Medulla oblongata (tissue), 1 donor: ENCODE measurements at regions not wholly inside any gene's neighbourhood (a gene's known extent, or its start where the extent isn't known, plus 50 kb on each side); places are given as distances from the start of the nearest gene placed in this dataset.
"Not testable (repeated sequence)": the region's sequence is repeated elsewhere in the genome, so short reads cannot be mapped to it uniquely, and the experiment has no call there.

ENCODE experiments used
- DNase-seq: peaks from one replicate; pipeline ENCODE4 v3.0.0-alpha.2; 2015; ENCODE audit errors: extremely low spot score

DNA sequence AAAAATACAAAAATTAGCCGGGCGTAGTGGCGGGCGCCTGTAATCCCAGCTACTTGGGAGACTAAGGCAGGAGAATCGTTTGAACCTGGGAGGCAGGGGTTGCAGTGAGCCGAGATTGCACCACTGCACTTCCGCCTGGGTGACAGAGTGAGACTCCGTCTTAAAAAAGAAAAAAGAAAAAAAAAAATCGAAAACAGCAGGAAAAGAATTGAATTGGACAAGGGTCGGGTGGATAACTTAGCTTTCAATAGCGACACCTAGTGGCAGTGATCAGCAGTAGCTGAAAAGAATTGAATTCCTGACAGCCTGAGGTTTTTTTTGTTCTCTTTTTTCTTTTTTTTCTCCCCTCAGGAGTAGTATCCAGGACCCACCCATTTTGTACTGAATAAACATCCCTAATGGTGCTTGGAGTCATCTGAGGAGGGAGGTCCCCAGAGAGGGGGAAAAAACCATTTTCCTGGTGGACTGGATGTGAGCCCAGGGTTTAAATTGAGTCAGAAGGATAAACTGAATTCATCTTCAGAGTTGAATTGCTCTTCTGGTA lies 55.1 kb downstream of the CYCS start:
- peak; percentile 86 for DNase-seq

GRCh38 chr7:25068502-25069213 lies 56.4 kb downstream of the CYCS start:
- no peak for DNase-seq

DNA sequence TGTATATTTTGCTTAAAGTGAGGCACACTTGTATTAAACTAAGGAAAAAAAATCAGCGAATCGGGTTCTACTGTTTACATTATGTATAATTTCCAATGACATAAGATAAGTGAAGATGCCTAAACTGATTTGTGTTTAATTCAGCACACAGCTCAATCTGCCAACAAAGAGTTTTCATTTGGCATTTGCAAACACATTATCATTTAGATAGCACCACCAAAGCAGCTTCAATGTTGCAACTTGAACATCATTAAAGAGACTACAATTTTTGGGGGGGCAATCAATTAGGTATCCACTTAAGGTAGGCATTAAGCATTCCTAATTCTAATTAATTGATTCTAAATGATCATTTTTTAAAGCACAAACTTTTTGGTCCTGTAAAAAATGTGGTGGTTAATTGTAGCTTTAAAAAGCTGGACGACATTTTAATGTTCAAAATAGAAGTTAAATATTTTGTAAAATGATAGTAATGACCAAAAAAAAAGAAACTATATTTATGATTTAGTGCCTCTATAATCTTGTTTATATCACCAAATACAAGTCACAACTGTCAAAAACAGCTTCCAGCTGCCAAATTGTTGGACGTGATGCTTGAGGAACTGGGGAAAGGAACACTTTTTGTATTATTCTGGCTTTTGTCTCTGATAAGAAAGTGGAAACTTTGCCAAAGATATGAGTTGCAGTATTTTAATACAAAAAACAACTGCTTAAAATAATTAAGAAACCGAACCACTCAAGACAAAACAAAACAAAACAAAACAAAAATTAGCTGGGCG lies 57.1 kb downstream of the CYCS start:
- no peak for DNase-seq

DNA sequence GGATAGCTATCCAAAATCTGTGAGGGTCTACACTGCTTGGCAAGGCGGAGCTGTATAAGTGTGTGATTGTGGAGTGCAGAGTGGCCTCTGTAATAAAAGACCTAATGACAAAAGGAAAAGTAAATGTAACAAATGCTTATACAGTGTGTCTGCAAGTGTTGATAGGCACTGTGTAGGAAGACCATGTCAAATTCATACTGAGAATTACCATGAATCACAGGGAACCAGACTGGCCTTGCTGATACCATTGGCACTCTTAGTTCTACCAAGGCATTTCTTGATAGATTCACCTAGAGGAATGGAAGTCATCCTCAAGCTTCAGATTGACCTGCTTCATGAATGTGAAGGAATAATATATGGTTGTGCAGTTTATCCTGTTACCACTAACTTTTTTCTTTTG lies 58.8 kb downstream of the CYCS start:
- DNase-seq: no peak

- DNase-seq: no peak
Measured at GRCh38 chr7:25062380-25062779, 62.7 kb downstream of the CYCS start.

- no peak for DNase-seq
Measured at GRCh38 chr7:25060487-25061055, 64.5 kb downstream of the CYCS start.

DNA sequence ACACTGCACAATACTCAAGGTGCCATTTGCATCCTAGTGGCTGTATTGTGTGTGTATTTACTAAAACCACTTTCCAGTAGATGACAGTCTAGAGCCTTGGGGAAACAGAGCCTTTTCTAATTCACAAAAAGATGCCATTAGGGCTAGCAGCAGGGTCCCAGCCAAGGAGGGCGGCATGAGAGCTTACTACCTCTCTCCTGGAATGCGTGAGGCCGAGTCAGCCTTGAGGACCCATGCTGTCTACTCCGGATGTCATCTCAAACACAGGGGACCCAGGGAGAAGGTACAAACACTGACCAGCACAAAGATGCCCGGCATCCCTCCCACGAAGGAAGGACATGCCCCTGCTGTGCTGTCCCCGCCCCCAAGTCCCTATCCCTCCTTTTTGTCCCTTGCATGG lies 65.5 kb downstream of the CYCS start:
- DNase-seq: no peak

GRCh38 chr7:25056368-25056767 lies 68.7 kb downstream of the CYCS start:
- DNase-seq: no peak

DNA sequence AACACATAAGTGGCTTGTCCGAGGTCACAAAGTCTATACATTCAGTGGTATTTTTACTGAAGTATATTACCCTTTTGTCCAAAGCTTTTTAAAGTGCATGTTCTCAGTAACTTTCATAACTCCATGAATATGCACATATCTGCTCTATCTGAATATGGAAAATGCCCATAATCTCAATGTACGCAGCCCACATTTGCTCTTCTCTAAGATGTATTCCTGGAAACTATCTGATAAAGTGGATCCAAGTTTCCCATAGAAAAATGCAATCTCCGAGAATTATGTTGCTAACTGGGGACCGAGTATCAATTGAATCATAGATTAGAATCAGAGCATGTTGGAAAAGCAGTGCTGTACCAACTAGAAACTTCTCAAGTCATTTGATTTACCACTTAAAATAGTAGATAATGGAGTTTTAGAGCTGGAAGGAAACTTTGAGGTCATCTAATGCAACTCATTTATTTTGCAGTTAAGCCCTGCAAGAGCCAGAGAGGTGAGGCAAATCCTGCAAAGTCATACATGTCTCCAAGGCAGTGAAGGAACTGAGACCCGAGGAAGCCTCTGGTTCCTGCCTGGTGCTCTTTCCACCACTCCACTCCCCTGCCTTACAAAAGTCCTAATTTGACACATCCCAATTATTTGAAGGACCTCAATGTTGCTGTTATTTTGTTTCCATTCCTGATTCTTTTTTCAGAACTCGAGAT lies 69.4 kb downstream of the CYCS start:
- no peak for DNase-seq

DNA sequence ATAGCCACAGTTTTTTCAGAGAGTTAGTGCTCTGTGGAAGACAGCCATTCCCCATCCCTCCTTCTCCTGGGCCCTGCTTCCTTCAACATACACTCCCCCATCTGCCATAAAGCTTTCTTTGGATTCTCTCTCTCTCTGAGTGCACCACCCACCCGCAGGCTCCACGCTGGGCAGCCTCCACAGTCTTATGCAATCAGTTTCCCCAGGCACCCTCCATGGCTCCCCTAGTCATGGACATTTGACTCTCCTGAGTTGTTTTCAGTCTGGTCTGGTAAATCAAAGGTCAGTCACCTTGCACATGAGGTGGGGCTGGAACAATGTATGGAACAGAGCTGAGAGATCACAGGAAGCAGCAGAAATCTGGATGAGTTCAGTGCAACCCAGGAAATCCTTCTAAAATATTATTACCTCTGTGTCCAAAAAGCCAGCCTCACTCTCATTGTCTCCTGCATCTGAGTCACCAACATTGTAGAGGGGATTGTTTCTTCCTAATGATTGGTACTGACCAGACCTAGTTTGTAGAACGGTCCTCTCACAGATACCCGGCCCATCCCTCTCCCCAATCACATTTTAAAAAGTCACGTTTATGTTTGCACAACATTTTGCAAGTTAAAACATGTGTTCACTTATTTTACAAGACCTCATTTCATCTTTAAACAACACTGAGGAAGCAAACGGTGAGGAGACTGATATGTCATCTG lies 70.1 kb downstream of the CYCS start:
- DNase-seq: no peak

DNA sequence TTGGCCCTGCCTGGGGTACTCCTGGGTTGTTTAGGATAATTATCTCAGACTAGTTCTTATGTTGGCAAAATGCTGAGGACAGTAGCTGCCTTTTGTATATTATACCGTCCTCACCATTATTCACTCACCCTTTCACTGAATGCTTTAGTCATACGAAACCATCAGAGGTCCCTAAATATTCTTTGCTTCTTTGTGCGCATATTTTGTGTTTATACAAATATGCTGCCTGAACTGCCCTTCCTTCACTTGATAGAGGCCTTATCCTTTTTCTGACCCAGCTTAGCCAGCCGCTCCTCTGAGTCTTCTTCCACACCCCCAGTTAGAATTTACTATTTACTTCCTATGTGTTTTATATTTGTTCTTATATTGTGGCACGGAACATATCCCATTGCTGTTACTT lies 70.2 kb upstream of the OSBPL3 start:
- no peak for DNase-seq

DNA sequence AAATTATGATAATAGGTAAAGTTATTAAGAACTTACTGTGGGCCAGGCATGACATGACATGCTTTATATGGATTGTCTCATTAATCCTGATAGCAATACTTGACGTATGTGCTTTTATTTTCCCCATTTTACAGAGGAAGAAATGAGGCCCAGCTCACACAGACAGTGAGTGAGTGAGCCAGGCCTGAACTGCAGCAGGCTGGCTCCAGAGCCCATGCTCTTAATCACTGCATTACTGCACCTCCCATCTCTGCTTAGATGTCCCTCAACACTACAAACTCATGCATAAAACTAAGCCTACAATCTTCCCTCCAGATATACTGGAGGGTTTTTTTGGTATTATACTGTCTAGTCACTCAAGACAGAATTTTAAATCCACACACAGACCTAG lies 68.5 kb upstream of the OSBPL3 start:
- no peak for DNase-seq

- not testable (repeated sequence) for DNase-seq
Measured at GRCh38 chr7:25047571-25048443, 67.8 kb upstream of the OSBPL3 start.

DNA sequence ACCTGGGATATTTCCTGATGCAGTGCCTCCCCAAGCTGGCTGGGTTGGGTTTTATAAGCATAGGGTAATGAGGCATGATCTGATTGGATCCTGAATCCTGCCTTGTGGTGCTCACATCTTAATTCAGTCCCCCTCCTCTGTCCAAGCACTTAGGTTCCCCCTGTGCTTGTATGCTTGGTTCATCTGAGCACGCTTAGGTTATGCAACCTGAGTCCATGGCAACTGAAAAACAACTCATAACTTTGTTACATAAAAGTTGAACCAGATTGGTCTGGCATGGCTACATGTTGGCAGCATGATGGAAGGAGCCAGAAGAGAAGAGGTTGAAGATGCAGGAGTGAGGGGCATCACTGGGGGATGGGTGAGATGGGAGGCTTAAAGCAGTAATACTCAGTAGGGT lies 57.3 kb upstream of the OSBPL3 start:
- DNase-seq: no peak

GRCh38 chr7:25035274-25035673 lies 55.3 kb upstream of the OSBPL3 start:
- DNase-seq: no peak

- no peak for DNase-seq
Measured at GRCh38 chr7:25034136-25034535, 54.2 kb upstream of the OSBPL3 start.

DNA sequence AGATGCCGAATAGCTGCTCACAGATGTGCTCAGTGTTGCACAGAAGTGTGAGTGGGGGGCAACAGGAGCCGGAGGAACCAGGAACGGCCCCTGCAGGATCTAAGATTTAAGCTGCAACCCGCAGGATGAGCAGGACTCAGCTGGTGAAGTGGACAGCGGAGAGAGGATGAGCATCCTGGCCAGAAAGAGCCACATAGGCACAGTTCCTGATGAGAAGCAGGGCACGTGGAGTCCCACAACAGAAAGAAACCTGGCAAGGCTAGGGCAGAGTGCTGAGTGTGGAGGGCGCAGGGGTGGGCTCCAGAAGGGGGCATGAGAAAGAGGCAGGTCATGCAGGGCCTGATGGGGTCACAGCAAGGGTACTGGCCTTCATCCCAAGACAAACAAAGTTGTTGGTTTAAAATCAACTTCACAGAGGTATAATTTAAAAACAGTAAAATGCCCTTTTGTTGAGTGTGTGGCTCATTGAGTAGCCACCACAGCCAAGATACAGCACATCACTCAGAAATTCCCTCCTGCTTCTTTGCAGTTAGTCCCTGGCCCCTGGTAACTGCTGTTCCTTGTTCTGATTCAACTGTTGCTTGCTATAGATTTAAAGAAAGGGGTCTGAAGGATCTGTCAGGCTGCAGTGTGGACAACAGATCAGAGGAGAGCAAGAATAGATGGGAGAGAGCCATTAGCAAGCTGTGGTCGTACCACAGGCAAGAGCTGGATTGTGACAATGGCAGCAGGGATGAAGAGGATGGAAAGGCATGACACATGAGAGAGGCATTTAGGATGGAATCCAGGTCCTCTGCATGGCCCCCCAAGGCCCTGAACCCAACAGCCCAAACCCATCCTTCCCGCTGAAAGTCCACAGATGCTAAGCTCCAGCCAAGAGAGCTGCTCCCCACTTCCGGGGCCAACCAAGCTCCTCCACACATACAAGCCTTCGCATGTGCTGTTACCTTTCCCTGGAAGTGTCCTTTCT lies 53.1 kb upstream of the OSBPL3 start:
- no peak for DNase-seq

DNA sequence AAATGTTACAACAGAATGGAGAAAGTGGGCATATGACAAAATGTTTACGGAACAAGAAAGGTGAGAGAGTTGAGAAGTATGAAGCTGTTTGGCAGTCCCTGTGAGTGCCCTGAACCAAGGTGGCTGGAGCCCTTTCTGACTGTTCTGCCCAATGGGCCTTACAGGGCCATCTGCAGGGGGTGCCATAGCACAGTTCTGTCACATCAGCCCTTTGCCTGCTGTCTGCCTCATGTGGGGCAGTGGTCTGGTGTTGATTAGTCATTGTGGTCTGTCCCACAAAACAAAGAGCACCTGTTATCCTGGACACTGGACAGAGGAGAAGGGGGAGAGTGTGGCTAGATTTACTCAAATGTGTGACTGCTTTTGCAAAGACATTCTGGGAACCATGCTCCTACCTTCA lies 51.5 kb upstream of the OSBPL3 start:
- DNase-seq: no peak

DNA sequence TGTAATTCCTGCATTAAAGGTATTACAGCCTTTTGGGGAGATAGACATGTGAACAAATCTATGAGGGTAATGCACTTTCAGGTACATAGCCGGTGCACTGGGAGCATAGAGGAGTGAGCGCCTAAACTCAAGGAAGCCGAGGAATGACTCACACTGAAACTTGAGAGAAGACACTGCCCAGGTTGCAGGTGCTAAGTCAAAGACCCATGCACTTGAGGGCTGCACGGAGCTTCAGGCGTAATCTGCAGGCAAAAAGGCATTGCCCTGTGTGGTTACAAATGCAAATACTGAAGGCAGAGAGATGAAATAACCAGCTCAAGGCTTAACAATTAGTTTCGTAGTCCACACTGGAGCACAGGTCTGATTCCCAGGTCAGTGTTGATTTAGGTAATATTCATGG lies 51.0 kb upstream of the OSBPL3 start:
- no peak for DNase-seq
